CD4-positive, alpha-beta T cell treated with Interleukin-6 at 100 ng/mL for 8 hours (primary cell): ENCODE measurements at regions not wholly inside any gene's neighbourhood (a gene's known extent, or its start where the extent isn't known, plus 50 kb on each side); places are given as distances from the start of the nearest gene placed in this dataset.

ENCODE experiments used
- DNase-seq: peaks from one replicate; pipeline ENCODE4 v3.0.0-alpha.2; 2020; ENCODE audit warnings: mixed read lengths, low spot score

DNA sequence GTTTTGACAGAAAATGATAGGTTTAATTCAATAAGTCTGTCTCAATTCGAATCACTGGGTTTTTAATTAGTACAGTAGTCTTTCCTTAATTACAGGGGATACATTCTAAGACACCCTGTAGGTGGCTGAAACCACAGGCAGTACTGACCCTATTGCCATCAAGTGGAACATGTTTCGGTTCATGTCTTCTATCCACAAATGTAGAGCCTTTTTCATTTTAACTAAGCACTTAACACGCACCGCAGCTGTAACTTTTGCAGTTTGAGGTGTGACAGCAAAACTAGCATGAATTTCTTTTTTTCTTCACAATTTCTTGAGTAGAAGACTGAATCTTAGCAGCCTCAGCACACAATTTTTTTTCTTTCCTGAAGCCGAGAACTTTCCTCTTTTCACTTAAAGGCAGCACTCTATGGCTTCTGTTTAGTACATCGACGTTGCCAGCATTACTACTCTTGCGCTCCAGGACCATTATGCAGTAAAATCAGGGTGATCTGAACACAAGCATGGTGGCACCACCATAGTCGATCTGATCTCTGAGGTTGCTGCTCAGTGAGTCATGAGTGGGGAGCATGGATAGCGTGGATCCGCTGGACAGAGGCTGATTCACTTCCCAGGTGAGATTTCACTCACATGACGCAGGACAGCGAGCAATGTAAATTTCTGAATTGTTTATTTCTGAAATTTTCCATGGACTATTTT, 805.1 kb downstream of the RNF144A start:
- DNase-seq: no peak

DNA sequence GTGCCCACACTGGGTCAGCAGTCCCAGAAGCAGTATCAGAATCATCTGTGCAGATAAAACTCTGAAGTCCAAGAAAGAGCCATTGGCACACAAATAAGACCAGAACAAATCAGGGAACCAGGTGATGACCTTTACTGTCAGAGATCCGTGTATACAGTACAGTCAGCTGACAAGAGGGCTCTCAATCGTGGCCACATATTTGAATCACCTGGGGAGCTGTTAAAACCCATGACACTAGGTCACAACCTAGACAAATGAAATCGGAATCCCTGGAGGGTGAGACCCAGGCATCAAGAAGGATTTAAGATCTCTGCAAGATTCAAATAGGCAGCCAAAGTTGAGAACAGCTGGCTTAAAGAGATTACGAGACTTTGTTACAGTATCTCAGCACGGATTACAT, 807.1 kb downstream of the RNF144A start:
- no peak for DNase-seq

DNA sequence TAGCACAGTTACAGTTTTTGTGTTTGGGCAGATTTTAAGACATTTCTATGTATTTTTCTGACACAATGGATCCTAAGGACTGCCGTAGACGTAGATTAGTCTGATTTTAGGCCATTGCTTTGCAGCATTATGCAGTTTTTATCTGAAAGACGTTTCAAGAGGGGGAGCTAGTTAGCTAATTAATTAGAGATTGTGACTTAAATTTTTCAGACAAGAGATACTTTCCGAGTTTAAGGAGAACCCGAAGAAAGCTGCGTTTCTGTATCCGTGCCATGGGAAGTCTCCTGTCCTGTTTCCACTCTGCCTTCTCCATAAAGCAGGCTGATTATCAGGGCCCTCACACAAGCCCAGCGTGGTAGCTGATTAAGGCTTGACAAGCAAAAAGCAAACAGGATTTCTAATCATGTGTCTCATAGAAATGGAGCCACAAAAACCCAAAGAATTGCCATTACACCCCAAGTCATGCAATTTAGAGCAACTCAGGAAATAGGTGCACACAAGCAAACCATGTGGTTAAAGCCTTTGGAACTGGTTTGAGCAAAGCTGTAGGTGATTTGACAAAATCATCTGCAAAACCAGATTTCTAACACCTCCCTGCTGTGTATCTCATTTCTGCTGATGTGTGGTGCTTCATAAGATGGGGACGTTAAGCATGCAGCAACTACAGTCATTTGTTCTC, 808.1 kb downstream of the RNF144A start:
- DNase-seq: peak; percentile 62

DNA sequence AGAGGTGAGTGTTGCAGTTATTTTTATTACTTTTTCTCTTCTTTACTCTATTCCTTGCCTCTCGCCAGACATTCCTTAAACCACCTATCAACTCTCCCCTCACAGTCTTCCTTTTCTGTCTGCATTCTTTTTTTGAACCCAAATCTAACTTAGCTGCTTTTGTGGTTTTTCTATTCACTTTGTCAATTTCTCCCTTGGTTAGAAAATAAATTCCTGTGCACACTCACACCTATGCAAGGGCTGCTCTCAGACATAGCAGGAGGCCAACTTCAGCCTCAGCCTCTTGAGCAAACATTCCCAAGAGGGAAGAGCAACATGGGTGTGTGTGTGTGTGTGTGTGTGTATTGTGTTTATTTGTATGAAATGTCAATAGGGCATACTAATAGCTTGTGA, 808.6 kb downstream of the RNF144A start:
- DNase-seq: no peak

DNA sequence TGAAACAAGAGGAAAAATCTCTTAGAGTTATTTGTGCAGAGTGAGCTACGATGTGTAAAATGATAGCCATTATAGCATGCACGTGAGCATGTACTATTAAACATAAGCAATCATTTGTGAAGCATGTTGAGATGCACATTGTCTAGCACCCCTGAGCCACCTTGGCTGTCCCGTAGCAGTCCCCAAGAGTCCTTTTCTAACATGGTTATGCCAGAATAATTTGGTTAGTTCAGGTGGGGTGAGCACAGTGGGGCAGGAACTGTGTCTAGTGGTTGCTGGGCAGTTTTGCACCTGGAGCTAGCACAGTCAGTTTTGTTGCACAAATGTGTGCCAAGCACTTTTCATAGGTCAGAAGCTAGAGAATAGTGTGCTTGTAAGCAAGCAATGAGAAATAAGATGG, 809.8 kb downstream of the RNF144A start:
- no peak for DNase-seq

DNA sequence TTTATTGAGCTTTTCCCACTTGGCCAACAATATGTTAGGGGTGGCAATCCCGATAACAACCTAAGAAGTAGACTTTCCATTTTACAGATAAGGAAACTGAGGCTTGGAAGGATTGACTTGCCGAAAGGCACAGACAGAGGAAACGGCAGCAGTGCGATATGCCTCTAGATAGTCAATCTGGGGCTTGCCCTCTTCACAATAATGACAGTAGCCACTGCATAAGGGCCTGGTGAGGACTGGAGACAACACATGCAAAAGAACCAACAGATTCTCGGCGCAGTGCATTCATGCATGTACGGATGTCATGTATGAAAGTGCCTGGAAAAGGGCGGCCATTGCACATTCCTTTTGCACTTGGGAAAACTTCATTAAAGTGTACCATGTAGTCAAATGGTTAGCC, 811.2 kb downstream of the RNF144A start:
- no peak for DNase-seq

DNA sequence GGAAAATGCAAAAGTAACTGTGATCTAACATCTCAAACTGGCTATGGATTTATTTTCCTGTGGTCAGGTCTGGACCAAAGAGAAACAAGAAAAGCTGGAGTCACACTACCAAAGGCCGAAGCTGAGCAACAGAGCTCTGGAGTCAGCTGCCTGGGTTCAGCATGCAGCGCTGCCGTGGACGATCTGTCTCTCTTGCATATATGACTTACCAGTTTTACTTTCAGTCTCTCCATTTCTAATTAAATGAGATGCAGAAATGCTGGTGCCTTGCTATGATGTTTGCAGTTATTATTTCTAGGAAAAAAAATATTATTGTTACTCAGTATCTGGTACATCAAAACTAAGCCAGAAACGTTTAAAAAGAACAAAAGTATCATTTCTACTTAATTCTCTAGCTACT, 813.2 kb downstream of the RNF144A start:
- peak; percentile 33 for DNase-seq

DNA sequence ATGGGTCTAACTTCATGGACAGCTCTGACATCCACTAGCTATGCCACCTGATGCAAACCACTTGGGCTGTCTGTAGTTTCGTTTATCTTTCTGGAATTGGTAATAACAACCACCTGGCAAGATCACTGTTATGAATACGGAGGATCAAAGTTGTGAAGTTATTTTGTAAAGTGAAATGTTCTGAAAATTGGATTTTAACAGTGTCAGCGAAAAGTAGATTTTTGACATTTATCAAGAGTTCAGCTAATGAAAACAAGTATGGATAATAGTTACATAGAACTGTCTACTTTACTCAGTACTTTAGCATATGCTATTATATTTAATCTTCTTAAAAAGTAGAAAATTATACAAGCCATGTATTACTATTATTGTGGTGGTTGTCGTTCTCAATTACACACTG, 813.8 kb downstream of the RNF144A start:
- DNase-seq: no peak

DNA sequence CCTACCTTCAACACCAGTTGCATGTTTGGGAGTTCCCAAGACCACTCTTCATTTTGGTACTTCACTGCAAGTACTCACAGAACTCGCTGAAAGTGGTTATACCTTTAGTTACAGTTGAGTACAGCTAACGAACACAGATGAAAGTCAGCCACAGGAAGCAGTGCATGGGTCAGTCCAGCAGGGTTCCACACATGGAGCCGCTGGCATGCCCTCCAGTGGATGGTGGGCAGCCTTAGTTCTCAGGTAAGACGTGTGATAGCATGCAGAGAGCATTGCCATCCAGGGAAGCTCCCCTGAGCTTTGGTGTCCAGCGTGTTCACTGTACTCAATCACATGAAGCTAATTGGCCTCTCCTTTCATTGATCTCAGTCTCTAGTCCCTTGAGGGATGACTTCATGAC, 815.3 kb downstream of the RNF144A start:
- no peak for DNase-seq

DNA sequence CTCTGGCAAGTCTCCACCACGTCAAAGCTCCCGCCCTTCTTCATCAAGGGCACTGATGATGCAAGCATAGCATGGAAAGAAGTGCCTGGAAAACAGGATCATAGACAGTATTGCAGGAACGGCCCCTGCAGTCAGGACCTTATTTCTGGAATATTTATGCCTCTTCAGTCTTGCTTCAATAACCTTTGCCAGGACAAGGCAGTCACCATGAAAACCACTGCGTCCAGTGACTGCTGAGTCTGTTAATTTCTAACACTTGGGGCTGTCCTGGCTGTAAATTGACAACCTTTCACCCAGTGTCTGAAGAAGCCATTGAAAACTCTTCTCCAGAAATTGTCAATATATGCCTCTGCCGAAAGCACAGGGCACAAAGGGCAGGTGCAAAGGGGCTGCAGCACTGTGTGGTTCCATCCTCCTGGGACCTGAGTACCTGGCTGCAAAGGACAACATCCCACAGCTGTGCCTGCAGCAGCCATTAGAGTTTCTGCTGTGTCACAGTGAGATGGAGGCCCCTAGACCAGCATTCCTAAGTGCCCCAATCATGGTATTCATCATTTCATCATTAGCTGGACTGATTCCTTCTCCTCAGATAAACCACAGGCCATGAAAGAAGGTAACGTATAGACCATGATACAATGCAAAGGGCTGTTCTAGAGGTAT, 819.6 kb downstream of the RNF144A start:
- no peak for DNase-seq

DNA sequence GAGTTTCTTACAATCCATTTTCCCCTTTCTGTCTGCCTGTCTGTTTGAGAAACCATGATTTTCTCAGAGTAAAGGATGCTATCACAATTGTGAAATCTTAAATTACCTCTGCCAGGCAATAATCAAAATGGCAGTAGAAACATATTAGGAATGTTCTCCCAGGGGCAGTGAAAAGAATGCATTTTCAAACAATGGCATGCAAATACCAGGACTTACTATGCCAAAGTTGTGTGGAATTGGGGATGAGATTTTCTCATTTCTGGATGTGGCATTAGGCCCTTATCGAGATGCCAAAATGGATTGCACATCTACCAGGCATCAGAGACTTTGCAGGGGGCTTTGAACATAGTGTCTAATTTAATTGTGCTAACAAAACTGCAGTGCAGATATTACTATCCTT, 821.4 kb downstream of the RNF144A start:
- DNase-seq: no peak

DNA sequence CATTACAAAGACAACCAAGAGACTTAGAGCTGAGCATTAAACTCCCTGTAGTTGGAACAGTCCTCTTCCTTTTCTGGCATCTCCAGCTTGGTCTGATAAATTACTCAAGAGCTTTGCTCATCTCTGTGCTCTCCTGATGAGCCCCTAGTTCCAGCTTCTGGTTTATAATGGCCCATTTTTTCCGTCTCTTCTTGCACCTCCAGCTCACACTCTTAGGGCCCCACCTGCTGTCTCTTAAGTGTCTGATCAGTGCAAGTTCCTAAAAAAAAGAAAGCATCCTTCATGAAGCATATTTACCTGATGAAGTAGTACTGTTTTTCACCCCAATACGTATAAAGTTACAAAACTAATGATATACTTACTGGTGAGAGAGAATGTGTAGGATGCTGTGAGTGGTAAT, 822.9 kb downstream of the RNF144A start:
- DNase-seq: no peak

DNA sequence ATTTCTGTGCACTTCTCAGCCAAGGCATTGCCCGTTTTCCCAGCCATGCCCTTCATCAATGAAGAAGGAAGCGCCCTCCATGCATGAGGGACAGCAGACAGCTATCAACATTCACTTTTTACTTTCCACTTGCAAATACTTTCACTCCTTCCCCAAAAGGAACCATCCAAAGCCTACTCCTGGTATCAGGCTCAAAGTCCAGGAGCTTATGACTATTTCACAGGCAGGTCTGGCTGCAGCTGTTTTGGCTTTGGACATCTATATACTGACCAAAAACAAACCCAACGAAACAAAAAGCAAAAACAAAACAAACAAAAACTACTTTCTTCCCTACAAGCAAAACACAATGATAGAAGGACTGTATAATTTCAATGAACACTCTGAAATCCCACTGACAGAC, 825.1 kb downstream of the RNF144A start:
- DNase-seq: no peak

DNA sequence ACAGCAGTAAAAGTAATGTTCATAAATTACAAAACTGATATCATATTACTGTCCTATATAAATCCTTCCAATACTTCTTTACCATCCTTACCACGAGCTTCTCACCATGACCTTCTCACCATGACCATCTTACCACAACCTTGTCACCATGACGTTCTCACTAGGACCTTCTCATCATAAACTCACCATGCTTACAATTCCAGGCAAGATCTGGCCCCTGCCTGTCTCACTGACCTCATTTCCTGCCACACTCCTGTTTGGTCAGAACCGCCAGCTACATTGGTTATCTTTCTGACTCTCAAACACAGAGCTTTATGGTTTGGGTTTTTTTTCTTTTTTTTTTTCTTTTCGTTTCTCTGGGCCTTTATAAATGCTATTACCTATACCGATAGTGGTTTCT, 827.6 kb downstream of the RNF144A start:
- DNase-seq: peak; percentile 23

DNA sequence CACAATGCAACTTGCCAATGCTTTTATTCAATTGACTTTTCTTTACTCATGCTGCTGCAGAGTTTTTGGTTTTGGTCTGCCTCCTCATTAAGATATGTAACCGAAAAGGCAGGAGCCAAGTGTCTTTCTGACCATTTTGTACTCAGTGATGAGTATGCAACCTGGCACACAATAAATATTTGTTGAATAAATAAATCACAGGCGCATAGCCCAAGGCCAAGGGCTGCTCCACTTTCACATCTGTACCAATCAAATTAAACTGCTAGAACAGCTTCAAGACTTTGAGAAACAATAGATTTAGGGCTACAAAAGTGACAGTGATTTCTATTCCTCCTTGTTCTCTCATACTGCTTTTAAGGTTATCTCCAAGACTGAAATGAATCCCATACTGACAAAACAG, 828.2 kb downstream of the RNF144A start:
- no peak for DNase-seq

DNA sequence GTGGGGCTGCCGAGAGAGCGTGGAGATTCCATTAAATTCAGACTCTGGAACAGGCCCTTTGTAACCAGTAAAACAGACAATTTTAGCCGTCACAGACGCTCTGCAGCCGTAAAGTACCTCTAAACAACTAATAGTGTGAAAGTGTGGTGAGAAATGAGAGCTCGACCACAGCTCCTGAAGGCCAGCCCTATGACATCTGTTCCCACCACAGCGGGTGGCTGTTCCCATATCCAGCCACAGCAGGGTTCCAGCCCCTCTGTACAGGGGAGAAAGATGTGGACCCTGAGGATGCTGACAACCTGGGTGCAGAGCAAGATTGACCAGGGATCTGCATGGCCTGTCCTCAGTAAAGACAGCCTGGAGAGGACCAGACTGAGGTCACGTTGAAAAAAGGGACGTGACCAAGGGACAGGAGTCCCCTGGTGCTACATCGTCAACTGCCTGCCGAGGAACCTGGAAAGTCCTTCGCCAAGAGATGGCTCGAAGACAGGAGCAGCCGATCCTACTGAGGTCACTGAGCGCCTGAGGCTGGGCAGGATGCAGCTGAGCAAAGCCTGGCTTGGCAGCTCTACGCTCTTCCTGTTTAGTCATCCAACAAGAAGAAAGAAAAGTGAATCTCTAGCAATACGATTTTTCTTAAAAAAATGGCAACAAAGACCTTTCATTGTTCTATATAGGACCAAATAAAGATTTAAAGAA, 831.7 kb downstream of the RNF144A start:
- no peak for DNase-seq

DNA sequence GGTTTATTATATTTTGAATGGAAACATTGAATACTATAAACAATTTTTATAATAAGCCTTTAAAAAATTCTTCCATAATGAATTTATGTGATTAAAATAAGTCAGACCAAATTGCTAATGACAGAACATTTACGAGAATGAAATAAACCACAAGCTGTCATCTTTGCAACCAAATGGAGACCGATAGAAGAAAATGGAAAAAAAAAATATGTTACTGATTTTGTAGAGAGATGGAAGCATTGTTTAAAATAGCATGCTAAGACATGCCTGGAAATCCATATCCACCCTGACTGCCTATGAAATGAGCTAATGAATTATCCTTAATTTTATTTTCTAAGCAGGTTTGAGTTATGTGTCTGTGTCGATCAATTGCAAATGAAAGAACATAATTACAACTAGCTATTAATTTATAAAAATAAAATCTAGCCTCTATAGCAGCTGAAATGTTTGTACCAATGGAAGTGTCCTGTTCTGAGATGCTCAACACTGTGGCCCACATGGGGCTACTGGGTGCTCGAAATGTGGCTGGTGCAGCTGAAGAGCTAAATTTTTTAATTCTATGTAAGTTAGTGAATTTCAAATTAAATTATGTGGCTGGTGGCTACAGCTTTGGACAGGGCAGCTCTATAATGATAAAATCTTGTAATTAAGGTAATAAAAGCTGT, 832.8 kb downstream of the RNF144A start:
- DNase-seq: no peak

DNA sequence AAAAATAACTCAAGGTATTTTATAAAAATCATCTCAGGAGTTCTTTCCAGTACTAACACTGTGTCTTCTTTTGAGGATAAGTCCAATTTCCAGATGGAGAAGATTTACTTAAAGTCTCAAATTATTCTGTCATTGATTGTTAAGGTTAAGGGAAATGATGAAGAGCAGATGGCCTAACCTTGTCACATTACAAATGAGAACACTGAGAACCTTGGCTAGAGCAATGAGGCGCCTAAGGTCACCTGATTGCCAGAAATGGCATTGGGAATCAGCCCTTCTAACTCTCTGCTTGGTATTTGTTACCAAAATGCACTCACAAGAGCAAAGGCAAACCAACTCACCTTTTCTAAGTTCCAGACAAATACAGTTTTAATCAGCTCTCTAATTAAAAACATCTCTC, 835.1 kb downstream of the RNF144A start:
- DNase-seq: no peak

DNA sequence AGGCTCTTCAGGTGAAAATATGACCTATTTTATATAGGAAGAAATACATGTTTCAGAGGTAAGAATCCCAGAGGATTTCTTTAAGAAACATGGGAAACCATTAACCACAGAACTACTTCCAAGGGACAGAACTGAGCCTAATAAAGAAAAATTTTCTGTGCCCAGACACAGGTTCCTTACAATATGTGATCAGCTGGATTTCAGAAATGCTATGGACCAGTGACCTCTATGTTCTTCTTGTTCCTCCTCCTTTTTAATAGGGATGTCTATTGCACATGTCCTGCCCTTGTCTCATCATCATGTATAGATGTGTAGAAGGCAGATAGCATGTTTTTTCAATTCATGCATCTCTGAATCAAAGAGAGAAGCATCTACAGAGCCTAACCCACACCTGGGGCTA, 836.6 kb downstream of the RNF144A start:
- DNase-seq: no peak

DNA sequence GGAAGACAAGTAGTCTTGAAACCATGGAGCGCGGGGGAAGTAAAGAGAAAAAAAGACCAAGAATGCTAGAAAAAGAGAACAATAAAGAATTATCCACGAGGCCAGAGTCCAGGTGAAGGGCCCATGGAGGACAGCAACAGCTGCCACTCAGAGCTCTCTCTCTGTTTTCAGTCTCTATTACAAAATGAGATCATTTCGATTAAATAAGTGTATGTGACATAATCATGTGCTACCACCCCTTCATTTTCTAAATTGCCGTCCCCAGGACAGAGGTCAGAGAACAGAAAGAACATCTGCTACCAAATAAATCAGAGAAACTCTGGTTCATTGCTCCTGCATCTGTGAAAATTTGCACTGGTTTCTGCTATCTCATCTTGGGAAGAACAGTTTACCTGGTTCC, 838.7 kb downstream of the RNF144A start:
- DNase-seq: no peak

DNA sequence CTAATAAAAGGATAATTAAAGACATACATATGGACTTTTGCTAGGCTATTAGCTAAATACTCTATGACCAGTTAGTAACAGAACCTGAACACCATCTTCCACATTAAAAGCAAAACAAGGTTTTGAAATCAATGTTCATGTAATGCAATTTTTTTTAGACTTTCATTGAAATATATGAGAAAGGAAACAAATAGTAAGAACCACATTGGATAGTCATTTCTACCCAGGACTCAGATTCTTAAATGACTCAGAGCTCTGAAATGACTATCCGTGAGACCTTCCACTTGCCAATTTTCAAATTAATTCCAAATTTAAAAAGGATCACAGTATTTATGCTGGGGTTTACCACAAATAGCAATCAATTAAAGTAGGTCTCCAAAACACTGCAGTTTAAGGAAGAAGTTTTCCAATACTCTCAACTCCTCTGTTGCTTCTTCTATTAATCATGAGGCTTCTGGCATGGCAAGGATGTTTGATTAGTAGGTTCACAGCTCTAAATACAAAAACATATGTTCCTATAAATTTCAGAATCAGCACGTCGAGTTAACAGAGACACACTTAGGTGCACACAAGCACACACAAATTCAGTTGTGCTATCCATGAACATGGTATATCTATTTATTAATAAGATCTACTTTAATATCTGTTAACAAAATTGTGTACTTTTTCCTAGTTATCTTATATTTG, 841.0 kb downstream of the RNF144A start:
- DNase-seq: no peak

DNA sequence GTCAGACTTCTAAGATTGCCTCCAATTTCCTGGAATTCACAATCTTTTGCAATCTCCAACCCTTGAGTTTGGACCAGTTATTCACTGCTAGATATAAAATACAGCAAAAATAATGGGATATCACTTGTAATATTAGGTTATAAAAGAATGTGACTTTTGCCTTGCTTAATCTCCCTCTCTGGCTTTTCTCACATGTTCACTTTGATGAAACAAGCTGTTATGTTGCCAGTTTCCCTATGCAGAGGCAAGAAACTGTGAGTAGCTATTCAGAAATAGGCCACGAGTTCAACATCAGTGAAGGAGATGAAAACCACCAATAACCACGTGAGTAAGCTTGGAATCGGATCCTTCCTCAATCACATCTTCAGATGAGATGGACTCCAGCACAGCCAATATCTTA, 842.7 kb downstream of the RNF144A start:
- DNase-seq: no peak
